H1 (cell line): ENCODE measurements at regions not wholly inside any gene's neighbourhood (a gene's known extent, or its start where the extent isn't known, plus 50 kb on each side); places are given as distances from the start of the nearest gene placed in this dataset.
A peak's percentile ranks its signal among the peaks of the same experiment; 100 is the strongest.

Experiments used
- CTCF ChIA-PET: fragments of 300-600 bp; sonication (Branson Sonifier 250); formaldehyde crosslinking; loops from one replicate; lab custom pipeline; 2021; ENCODE audit not compliant: partially characterized antibody; lab: Charles Lee
- POLR2A ChIA-PET: fragments of 300-600 bp; sonication (Branson Sonifier 250); formaldehyde crosslinking; loops from one replicate; lab custom pipeline; 2021; ENCODE audit warnings: inconsistent platforms; ENCODE audit not compliant: partially characterized antibody; lab: Charles Lee
- DNase-seq, 2 experiments: peaks; one replicate each; pipeline versions ENCODE4 v3.0.0 to v3.0.0-alpha.2; 2010 to 2022; ENCODE audit warnings: low spot score in 2 of 2, low read depth in 1 of 2, mixed read lengths in 1 of 2
- FAIRE-seq: peaks from 2 replicates; lab custom pipeline; 2011; peaks lifted over from hg19 to GRCh38; lab: Jason Lieb, UNC
- H2AFZ ChIP-seq: 2 replicates; pipeline ENCODE4 v1.8.1; 2012; ENCODE audit warnings: low read length, inconsistent platforms
- H2AK5ac ChIP-seq: 2 replicates; pipeline ENCODE4 v1.6.1; 2013; ENCODE audit warnings: low read depth, low read length
- H2BK120ac ChIP-seq: replicated peaks from 2 replicates; pipeline ENCODE3; 2013; ENCODE audit warnings: low read depth, low read length, inconsistent platforms
- H2BK12ac ChIP-seq: 2 replicates; pipeline ENCODE4 v1.6.1; 2013; ENCODE audit warnings: low read depth, low read length
- H2BK15ac ChIP-seq: 2 replicates; pipeline ENCODE4 v1.6.1; 2013; ENCODE audit warnings: low read length
- H2BK20ac ChIP-seq: 2 replicates; pipeline ENCODE4 v1.6.1; 2013; ENCODE audit warnings: low read length
- H2BK5ac ChIP-seq: 2 replicates; pipeline ENCODE4 v1.6.1; 2013; ENCODE audit warnings: low read depth, low read length
- H3K14ac ChIP-seq: 2 replicates; pipeline ENCODE4 v1.6.1; 2013; ENCODE audit warnings: inconsistent platforms; ENCODE audit not compliant: insufficient read length
- H3K18ac ChIP-seq: 2 replicates; pipeline ENCODE4 v1.6.1; 2013; ENCODE audit warnings: low read length; ENCODE audit errors: extremely low read depth
- H3K23ac ChIP-seq: 2 replicates; pipeline ENCODE4 v1.6.1; 2013; ENCODE audit warnings: inconsistent platforms; ENCODE audit not compliant: insufficient read length
- H3K23me2 ChIP-seq: 2 replicates; pipeline ENCODE4 v1.6.1; 2013; ENCODE audit warnings: low read depth, low read length
- H3K27ac ChIP-seq: 2 replicates; pipeline ENCODE4 v1.6.1; 2011; ENCODE audit warnings: low read depth, low read length, inconsistent platforms
- H3K27me3 ChIP-seq, 4 experiments: replicated peaks in 1 of 4; 1 replicate in 1 of 4; 2 replicates in 3 of 4; pipeline versions ENCODE4 v1.6.1 to v1.8.1; 2011 to 2013; ENCODE audit warnings: low read length in 3 of 4, mild to moderate bottlenecking in 3 of 4, inconsistent platforms in 2 of 4, mixed read lengths in 2 of 4, moderate library complexity in 1 of 4; ENCODE audit not compliant: control insufficient read depth in 3 of 4, insufficient read depth in 3 of 4; ENCODE audit errors: extremely low read depth in 1 of 4
- H3K36me3 ChIP-seq, 4 experiments: 2 replicates each; pipeline versions ENCODE4 v1.6.1 to v1.8.1; 2011 to 2013; ENCODE audit warnings: mild to moderate bottlenecking in 4 of 4, low read length in 3 of 4, moderate library complexity in 2 of 4, control low read depth in 1 of 4, inconsistent platforms in 1 of 4; ENCODE audit not compliant: insufficient read depth in 4 of 4, control insufficient read depth in 2 of 4
- H3K4ac ChIP-seq: replicated peaks from 2 replicates; pipeline ENCODE3; 2013; ENCODE audit warnings: low read length, low read depth, mixed read lengths, inconsistent platforms; ENCODE audit not compliant: insufficient read length
- H3K4me1 ChIP-seq, 4 experiments: replicated peaks in 1 of 4; 1 replicate in 1 of 4; 2 replicates in 3 of 4; pipeline versions ENCODE4 v1.6.1 to v1.8.1; 2011 to 2013; ENCODE audit warnings: low read length in 3 of 4, inconsistent platforms in 2 of 4, mixed read lengths in 1 of 4; ENCODE audit not compliant: insufficient read depth in 4 of 4, control insufficient read depth in 3 of 4
- H3K4me2 ChIP-seq, 2 experiments: 2 replicates each; pipeline versions ENCODE4 v1.6.1 to v1.8.1; 2011 to 2013; ENCODE audit warnings: low read depth in 2 of 2, low read length in 2 of 2, control low read depth in 1 of 2, inconsistent platforms in 1 of 2, mild to moderate bottlenecking in 1 of 2; ENCODE audit not compliant: insufficient read depth in 1 of 2
- H3K4me3 ChIP-seq, 4 experiments: fragments of 200-600, 300-600 bp in 1 of 4; sonication (generic), shearing (Covaris generic), sonication (Bioruptor Twin) in 1 of 4; 2 replicates each; pipeline versions ENCODE4 v1.5.1 to v1.8.1; 2011 to 2016; ENCODE audit warnings: low read length in 4 of 4, low read depth in 3 of 4, control low read depth in 2 of 4, inconsistent platforms in 2 of 4, mild to moderate bottlenecking in 2 of 4, mixed read lengths in 1 of 4, moderate library complexity in 1 of 4; ENCODE audit not compliant: insufficient read depth in 2 of 4; ENCODE audit errors: extremely low read depth in 1 of 4
- H3K56ac ChIP-seq: replicated peaks from 2 replicates; pipeline ENCODE3; 2013; ENCODE audit warnings: low read depth, mild to moderate bottlenecking, mixed read lengths, low read length, inconsistent platforms; ENCODE audit not compliant: insufficient read length
- H3K79me1 ChIP-seq: 2 replicates; pipeline ENCODE4 v1.6.1; 2013; ENCODE audit warnings: low read depth, low read length, control low read depth
- H3K79me2 ChIP-seq, 2 experiments: 2 replicates each; pipeline versions ENCODE4 v1.6.1 to v1.8.1; 2012 to 2013; ENCODE audit warnings: low read length in 2 of 2, mild to moderate bottlenecking in 2 of 2, inconsistent platforms in 1 of 2; ENCODE audit not compliant: insufficient read depth in 2 of 2, control insufficient read depth in 1 of 2
- H3K9ac ChIP-seq, 4 experiments: replicated peaks in 1 of 4; 1 replicate in 1 of 4; 2 replicates in 3 of 4; pipeline versions ENCODE4 v1.6.1 to v1.8.1; 2011 to 2013; ENCODE audit warnings: low read depth in 3 of 4, low read length in 3 of 4, control low read depth in 2 of 4, mild to moderate bottlenecking in 2 of 4, moderate library complexity in 2 of 4, inconsistent platforms in 1 of 4; ENCODE audit errors: extremely low read depth in 1 of 4
- H3K9me3 ChIP-seq, 2 experiments: 2 replicates each; pipeline versions ENCODE4 v1.6.1 to v1.8.1; 2012 to 2013; ENCODE audit warnings: mild to moderate bottlenecking in 2 of 2, moderate library complexity in 2 of 2, control low read depth in 1 of 2, inconsistent platforms in 1 of 2, low read depth in 1 of 2, low read length in 1 of 2, mixed read lengths in 1 of 2; ENCODE audit not compliant: insufficient read depth in 2 of 2
- H4K20me1 ChIP-seq, 2 experiments: replicated peaks in 1 of 2; 2 replicates each; pipeline versions ENCODE3 to v1.8.1; 2011 to 2013; ENCODE audit warnings: inconsistent platforms in 2 of 2, low read length in 2 of 2, mild to moderate bottlenecking in 1 of 2; ENCODE audit not compliant: insufficient read depth in 2 of 2, control insufficient read depth in 1 of 2
- H4K5ac ChIP-seq: 2 replicates; pipeline ENCODE4 v1.6.1; 2013; ENCODE audit warnings: low read length, low read depth, mixed read lengths, inconsistent platforms; ENCODE audit not compliant: insufficient read length
- H4K8ac ChIP-seq: 2 replicates; pipeline ENCODE4 v1.8.0; 2013; ENCODE audit warnings: mild to moderate bottlenecking, moderate library complexity, low read length, inconsistent platforms; ENCODE audit not compliant: insufficient read depth; ENCODE audit errors: extremely low read depth
- H4K91ac ChIP-seq: replicated peaks from 2 replicates; pipeline ENCODE3; 2013; ENCODE audit warnings: low read length, mixed read lengths, inconsistent platforms; ENCODE audit not compliant: insufficient read length
- CBX8 ChIP-seq: fragments of 300-800, 300-1000 bp; sonication (generic); IDR thresholded peaks from 2 replicates; pipeline ENCODE4 v1.7.1; 2016; ENCODE audit warnings: low read depth, low read length, borderline replicate concordance
- FOSL1 ChIP-seq: IDR thresholded peaks from 2 replicates; pipeline ENCODE4 v1.6.1; 2011; ENCODE audit warnings: mild to moderate bottlenecking, low read depth, low read length, moderate library complexity; ENCODE audit not compliant: insufficient read depth
- GTF2F1 ChIP-seq: IDR thresholded peaks from 2 replicates; pipeline ENCODE4 v1.6.1; 2012; ENCODE audit warnings: low read depth, low read length, improper control_type of control experiment, borderline replicate concordance
- SP1 ChIP-seq: IDR thresholded peaks from 2 replicates; pipeline ENCODE4 v1.6.1; 2011; ENCODE audit warnings: low read depth, low read length
- TAF7 ChIP-seq: optimal IDR thresholded peaks from 2 replicates; pipeline ENCODE3; 2011; ENCODE audit warnings: low read depth, mild to moderate bottlenecking, inconsistent platforms, low read length, moderate library complexity, borderline replicate concordance
- WGBS, 2 experiments: shearing (Covaris generic) in 1 of 2; methylation state at CpG; one replicate each; pipeline versions ENCODE4 v1.1.6 to v1.1.7; 2013 to 2015; ENCODE audit warnings: low lambda C conversion rate in 2 of 2, mixed read lengths in 2 of 2, inconsistent platforms in 1 of 2, low coverage in 1 of 2, missing lambda C conversion rate in 1 of 2; ENCODE audit not compliant: insufficient replicate concordance in 2 of 2, insufficient coverage in 1 of 2, insufficient read length in 1 of 2; ENCODE audit errors: extremely low coverage in 1 of 2, missing lambda C conversion rate in 1 of 2; 5-methylcytosine and 5-hydroxymethylcytosine counted together

GRCh38 chr6:43903739-43904290 lies 133.8 kb downstream of the VEGFA start:
- no peaks in the 10 kb centered on the region for H3K4me1 ChIP-seq
- POLR2A ChIA-PET, result interaction anchor here (1.2 kb wide), 1 partner anchor 7 kb away, joined by 3 read pairs; no protein-coding TSS in a partner anchor

More at GRCh38 chr6:43903739-43904290, 133.8 kb downstream of the VEGFA start:
- Histone ChIP-seq H2BK120ac (no peak overlapping the region), H3K56ac (no peak overlapping the region), H2BK15ac (peak overlapping the region; percentile 61; the same call in 1 of the 2 replicates), H3K9ac (no peak overlapping the region), H3K27me3 (no peaks in the 10 kb centered on the region), H3K27ac (no peak overlapping the region), H3K18ac (no peak overlapping the region), H3K4ac (no peak overlapping the region), H2BK12ac (no peak overlapping the region), H4K5ac (no peak overlapping the region), H4K8ac (no peak overlapping the region), H3K4me2 (no peak overlapping the region), H4K20me1 (no peaks in the 10 kb centered on the region), H3K4me3 (no peak overlapping the region), H3K36me3 (no peaks in the 10 kb centered on the region), H3K23ac (no peak overlapping the region), H3K9me3 (no peaks in the 10 kb centered on the region), H3K79me2 (no peaks in the 10 kb centered on the region), H2AFZ (no peak overlapping the region), H3K23me2 (no peaks in the 10 kb centered on the region), H2BK5ac (no peak overlapping the region), H4K91ac (no peak overlapping the region), H2BK20ac (no peak overlapping the region), H3K79me1 (no peaks in the 10 kb centered on the region), H2AK5ac (no peak overlapping the region), H3K14ac (no peak overlapping the region)
- DNase-seq, result no peak
- CTCF ChIA-PET, result interaction anchor here (1.0 to 1.8 kb wide), 5 partner anchors 9 to 238 kb away, joined by 3 to 6 read pairs (median 3); no protein-coding TSS in a partner anchor
- TF ChIP-seq TAF7, result no peak
- no peak for TF ChIP-seq CBX8
- TF ChIP-seq FOSL1, result no peak
- TF ChIP-seq SP1, result no peak
- no peak for TF ChIP-seq GTF2F1
- no peak for FAIRE-seq
- WGBS, 2 experiments, result 82% methylated on average over 7 of the region's 7 CpGs; no CpG with 5 or more reads in 1 of the 2 experiments
